ENCODE measurements at regions not wholly inside any gene's neighbourhood (a gene's known extent, or its start where the extent isn't known, plus 50 kb on each side); places are given as distances from the start of the nearest gene placed in this dataset.

GRCh38 chr6:140045116-140045515, 670.7 kb upstream of the CITED2 start:
- Histone ChIP-seq H3K27me3 (no peaks in the 10 kb centered on the region), H3K4me1 (no peaks in the 10 kb centered on the region), H3K4me3 (no peak overlapping the region), H3K36me3 (no peaks in the 10 kb centered on the region), H3K27ac (no peak overlapping the region), H3K9me3 (no peaks in the 10 kb centered on the region)
- no peak for DNase-seq (ENCODE audit: low spot score in 2 of 2)
- no peak for TF ChIP-seq CTCF (IDR thresholded peaks at IDR 0.05)
- no peak for TF ChIP-seq POLR2AphosphoS5 (IDR thresholded peaks at IDR 0.05)
- TF ChIP-seq EP300 (IDR thresholded peaks at IDR 0.05), result no peak
- TF ChIP-seq POLR2A (IDR thresholded peaks at IDR 0.05), result no peak
- WGBS, result 85% methylated on average over 1 of the region's 1 CpG

GRCh38 chr6:140044626-140045025, 670.2 kb upstream of the CITED2 start:
- Histone ChIP-seq H3K36me3 (no peaks in the 10 kb centered on the region), H3K27ac (no peak overlapping the region), H3K9me3 (no peaks in the 10 kb centered on the region), H3K4me1 (no peaks in the 10 kb centered on the region), H3K27me3 (no peaks in the 10 kb centered on the region), H3K4me3 (no peak overlapping the region)
- TF ChIP-seq CTCF (IDR thresholded peaks at IDR 0.05) (no peak), POLR2AphosphoS5 (IDR thresholded peaks at IDR 0.05) (no peak), EP300 (IDR thresholded peaks at IDR 0.05) (no peak), POLR2A (IDR thresholded peaks at IDR 0.05) (no peak)
- DNase-seq (ENCODE audit: low spot score in 2 of 2), result no peak
- 95% methylated on average over 1 of the region's 1 CpG for WGBS

GRCh38 chr6:140043762-140044378, 669.4 kb upstream of the CITED2 start:
- Histone ChIP-seq H3K9me3 (no peaks in the 10 kb centered on the region), H3K27me3 (no peaks in the 10 kb centered on the region), H3K36me3 (no peaks in the 10 kb centered on the region), H3K4me1 (no peaks in the 10 kb centered on the region), H3K27ac (no peak overlapping the region), H3K4me3 (no peak overlapping the region)
- TF ChIP-seq POLR2A (IDR thresholded peaks at IDR 0.05) (no peak), CTCF (IDR thresholded peaks at IDR 0.05) (no peak), POLR2AphosphoS5 (IDR thresholded peaks at IDR 0.05) (no peak), EP300 (IDR thresholded peaks at IDR 0.05) (no peak)
- 72% methylated on average over 2 of the region's 2 CpGs for WGBS
- no peak for DNase-seq (ENCODE audit: low spot score in 2 of 2)

- DNase-seq (ENCODE audit: low spot score in 2 of 2), result no peak
- H3K9me3 ChIP-seq, result no peaks in the 10 kb centered on the region
- H3K4me3 ChIP-seq, result no peak overlapping the region
- no peaks in the 10 kb centered on the region for H3K4me1 ChIP-seq
- TF ChIP-seq POLR2A (IDR thresholded peaks at IDR 0.05), result no peak
- no peak for TF ChIP-seq EP300 (IDR thresholded peaks at IDR 0.05)
- TF ChIP-seq POLR2AphosphoS5 (IDR thresholded peaks at IDR 0.05), result no peak
- TF ChIP-seq CTCF (IDR thresholded peaks at IDR 0.05), result no peak
- H3K27me3 ChIP-seq, result no peaks in the 10 kb centered on the region
- 52% methylated on average over 1 of the region's 1 CpG for WGBS
- H3K27ac ChIP-seq, result no peak overlapping the region
- no peaks in the 10 kb centered on the region for H3K36me3 ChIP-seq
These were observed 668.9 kb upstream of the CITED2 start for GRCh38 chr6:140043357-140043756.

GRCh38 chr6:140041571-140042332, 667.3 kb upstream of the CITED2 start:
- H3K27ac ChIP-seq, result no peak overlapping the region
- H3K4me1 ChIP-seq, result no peaks in the 10 kb centered on the region
- TF ChIP-seq EP300 (IDR thresholded peaks at IDR 0.05) (no peak), POLR2A (IDR thresholded peaks at IDR 0.05) (no peak), CTCF (IDR thresholded peaks at IDR 0.05) (no peak), POLR2AphosphoS5 (IDR thresholded peaks at IDR 0.05) (no peak)
- no peaks in the 10 kb centered on the region for H3K27me3 ChIP-seq
- no peak overlapping the region for H3K4me3 ChIP-seq
- DNase-seq (ENCODE audit: low spot score in 2 of 2), result no peak
- 84% methylated on average over 1 of the region's 1 CpG for WGBS
- H3K36me3 ChIP-seq, result no peaks in the 10 kb centered on the region
- no peaks in the 10 kb centered on the region for H3K9me3 ChIP-seq
